Liver (tissue), 3 donors: ENCODE measurements at regions not wholly inside any gene's neighbourhood (a gene's known extent, or its start where the extent isn't known, plus 50 kb on each side); places are given as distances from the start of the nearest gene placed in this dataset.

ENCODE experiments used
- CTCF ChIP-seq: fragments of 150-350 bp; IDR thresholded peaks from 2 replicates; pipeline ENCODE4 v1.5.1; 2017; ENCODE audit warnings: improper control_type of control experiment, low read depth, low read length; ENCODE audit not compliant: missing input control
- EGR1 ChIP-seq, 2 donors: IDR thresholded peaks; 2 replicates each; pipeline ENCODE4 v1.6.1; 2016 to 2018; ENCODE audit warnings: antibody characterized with exemption in 2 of 2, low read depth in 2 of 2
- MAX ChIP-seq: IDR thresholded peaks from 2 replicates; pipeline ENCODE4 v1.6.1; 2016; ENCODE audit warnings: antibody characterized with exemption
- RXRA ChIP-seq, 2 donors: IDR thresholded peaks; 2 replicates each; pipeline ENCODE4 v1.6.1; 2017 to 2018; ENCODE audit warnings: antibody characterized with exemption in 2 of 2, mild to moderate bottlenecking in 1 of 2
- SP1 ChIP-seq: IDR thresholded peaks from 2 replicates; pipeline ENCODE4 v1.6.1; 2018; ENCODE audit warnings: antibody characterized with exemption, mild to moderate bottlenecking
- TAF1 ChIP-seq: conservative IDR thresholded peaks from 2 replicates; pipeline ENCODE4 v1.6.1; 2016; ENCODE audit warnings: antibody characterized with exemption, mild to moderate bottlenecking
- YY1 ChIP-seq: IDR thresholded peaks from 2 replicates; pipeline ENCODE4 v1.6.1; 2016; ENCODE audit warnings: antibody characterized with exemption, mild to moderate bottlenecking
- ZBTB33 ChIP-seq: IDR thresholded peaks from 2 replicates; pipeline ENCODE4 v1.6.1; 2016; ENCODE audit warnings: antibody characterized with exemption
- donor health status: healthy.
- donor health status: healthy.

- TF ChIP-seq CTCF, result no peak
- no peak for TF ChIP-seq TAF1
- no peak for TF ChIP-seq ZBTB33
- no peak for TF ChIP-seq YY1
- TF ChIP-seq EGR1 (IDR thresholded peaks at IDR 0.05; ENCODE audit: low read depth in 2 of 2), result no peak
- TF ChIP-seq SP1, result no peak
- TF ChIP-seq MAX, result no peak
- no peak for TF ChIP-seq RXRA (IDR thresholded peaks at IDR 0.05)
Measured at GRCh38 chr2:771538-771937, 94.3 kb upstream of the TMEM18 start.
